Urothelium cell line (cell line): ENCODE measurements at regions not wholly inside any gene's neighbourhood (a gene's known extent, or its start where the extent isn't known, plus 50 kb on each side); places are given as distances from the start of the nearest gene placed in this dataset.
"Not testable (repeated sequence)": the region's sequence is repeated elsewhere in the genome, so short reads cannot be mapped to it uniquely, and the experiment has no call there.

ENCODE experiments used
- DNase-seq: peaks from one replicate; pipeline ENCODE4 v3.0.0; 2011; ENCODE audit warnings: low spot score, mixed read lengths
- FAIRE-seq: peaks from 2 replicates; lab custom pipeline; 2011; peaks lifted over from hg19 to GRCh38; lab: Jason Lieb, UNC

DNA sequence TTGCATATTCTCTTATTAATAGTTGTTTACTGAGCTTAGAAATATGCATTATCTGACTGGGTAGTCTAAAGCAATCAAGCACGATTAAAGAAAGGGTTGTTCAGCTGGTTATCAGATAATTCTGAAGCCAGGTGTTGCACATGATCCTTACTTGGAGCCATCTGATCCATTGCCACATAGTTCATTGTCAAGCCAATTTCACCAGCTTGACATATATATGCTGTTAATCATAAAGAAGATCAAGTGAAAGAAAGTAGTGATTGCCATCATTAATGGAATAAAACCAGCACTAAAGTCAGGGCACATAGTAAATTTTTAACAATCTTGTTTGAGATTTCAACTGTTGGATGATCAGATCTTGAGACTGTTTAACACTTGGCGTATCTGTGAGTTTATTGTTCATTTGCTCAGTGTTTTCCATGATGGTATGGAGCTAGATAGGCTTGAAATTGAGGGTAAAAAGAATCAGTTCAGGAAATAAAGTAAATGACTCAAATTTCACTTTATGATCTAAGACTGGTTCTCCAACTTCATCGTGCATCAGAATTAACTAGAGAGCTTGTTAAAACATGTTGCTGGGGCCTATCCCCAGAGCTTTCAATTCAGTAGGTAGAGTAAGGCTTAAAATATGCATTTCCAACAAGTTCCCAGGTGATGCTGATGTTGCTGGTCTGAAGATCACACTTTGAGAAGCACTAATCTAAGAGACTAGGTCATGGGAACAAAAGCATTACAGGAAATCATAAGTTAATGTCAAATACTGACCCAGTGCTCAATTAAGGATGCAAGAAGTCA is 539.6 kb downstream of the SATB2 start:
- DNase-seq (no peak), FAIRE-seq (no peak)

DNA sequence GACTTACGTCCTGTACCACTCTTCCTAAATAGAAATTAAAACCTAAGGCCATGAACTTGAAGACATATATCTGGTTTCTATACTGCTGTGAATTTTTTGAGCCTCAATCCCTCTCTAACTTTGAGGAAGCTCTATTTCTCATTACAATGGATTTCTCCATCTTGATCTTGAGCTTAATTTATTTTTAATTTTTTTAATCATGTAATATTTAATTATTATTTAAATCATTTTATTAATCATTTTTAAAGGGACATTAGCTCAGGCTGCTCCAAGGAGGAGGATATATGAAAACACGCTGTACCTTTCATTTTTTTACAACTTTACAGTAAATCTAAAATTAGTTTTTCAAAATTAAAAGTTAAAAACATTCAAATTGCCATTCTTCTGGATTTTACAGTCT is 540.5 kb downstream of the SATB2 start:
- FAIRE-seq: no peak
- DNase-seq: no peak

DNA sequence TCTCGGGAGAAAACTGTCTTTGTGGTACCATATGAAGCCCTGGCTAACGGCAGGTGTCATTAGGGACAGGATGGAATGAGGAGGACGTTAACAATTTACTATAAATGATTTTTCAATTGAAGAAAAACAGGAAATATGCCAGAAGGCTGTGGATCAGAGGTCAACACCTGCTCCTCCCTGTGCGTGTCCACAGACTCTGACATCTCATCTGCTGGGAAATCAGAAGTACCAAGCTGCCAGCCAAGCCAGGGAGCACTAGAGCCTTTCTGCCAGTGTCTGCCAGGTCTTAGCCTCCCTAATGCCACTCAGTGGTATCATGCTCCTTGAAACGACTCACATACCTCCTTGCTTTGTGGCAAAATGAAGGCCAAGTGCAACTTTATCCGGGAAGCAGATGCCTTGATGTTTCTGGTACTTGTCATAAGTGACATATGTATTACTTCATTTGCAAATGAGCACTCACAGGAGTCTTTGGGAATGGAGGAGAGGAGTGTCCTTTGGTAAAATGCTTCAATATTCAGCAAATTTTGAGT is 541.1 kb downstream of the SATB2 start:
- FAIRE-seq: no peak
- no peak for DNase-seq

DNA sequence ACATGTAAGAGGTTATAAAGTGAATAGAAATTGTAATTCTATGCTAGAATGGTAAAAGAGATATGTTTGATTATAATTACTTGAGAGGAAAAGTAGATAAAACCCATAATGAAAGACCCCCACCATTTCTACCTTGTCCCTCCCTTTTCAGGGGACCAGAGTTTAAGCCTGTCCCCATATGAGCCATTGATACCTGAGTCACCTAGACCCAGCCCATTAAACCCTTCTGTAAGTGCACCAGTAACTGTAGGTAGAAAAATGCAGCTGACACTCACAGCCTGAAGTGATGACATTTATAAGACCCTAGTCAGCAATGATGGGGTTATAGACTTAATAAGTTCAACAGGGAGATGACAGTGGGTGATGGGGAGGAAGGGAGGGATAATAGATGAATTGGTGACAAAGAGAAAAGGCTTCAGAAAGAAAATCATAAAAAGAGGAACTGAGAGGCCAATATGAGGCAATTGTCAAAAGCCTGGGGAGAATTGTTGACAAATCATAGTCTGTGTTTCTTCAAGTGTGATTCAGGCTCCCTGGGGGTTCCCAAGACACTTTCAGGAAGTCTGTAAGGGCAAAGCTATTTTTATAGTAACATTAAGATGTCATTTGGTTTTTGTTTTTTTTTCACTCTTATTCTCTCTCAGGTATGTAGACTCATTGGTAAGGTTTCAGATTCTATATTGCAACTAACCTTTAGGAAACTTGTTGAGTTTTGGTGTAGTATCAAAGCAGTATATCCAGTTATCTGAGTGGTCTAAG is 544.2 kb downstream of the SATB2 start:
- DNase-seq (no peak), FAIRE-seq (no peak)

DNA sequence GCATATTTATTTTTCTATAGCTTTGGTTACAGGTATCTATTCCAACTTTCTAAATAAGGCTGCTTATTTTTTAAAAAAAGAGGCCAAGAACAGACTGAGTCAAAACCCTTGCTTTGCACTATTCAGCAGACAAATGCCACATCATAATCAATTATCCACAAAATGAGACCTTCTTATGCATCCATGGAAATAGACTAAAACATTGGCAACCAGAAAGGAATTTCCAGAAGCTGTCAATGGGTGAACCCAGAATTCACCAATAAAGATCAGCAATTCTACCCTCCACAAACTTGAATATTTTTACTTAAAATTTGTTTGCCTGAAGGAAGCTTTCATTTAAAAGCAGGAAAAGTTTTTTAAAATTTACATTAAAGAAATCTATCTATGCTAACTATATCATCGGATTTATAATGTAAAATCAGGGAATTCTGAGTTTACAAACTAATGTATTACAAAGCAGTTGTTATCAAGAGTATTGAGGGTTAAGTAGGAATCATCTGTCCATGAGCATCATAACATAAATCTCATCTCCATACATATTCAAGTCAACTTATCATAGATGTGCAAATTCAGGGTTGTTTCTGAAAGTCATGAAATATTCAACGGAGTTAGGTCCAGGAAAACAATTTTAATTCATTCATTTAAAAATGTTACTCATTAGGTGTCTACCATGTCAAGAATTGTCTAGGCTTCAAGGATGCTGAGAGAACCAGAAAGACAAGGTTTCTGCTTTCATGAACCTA is 548.0 kb downstream of the SATB2 start:
- FAIRE-seq: no peak
- no peak for DNase-seq

DNA sequence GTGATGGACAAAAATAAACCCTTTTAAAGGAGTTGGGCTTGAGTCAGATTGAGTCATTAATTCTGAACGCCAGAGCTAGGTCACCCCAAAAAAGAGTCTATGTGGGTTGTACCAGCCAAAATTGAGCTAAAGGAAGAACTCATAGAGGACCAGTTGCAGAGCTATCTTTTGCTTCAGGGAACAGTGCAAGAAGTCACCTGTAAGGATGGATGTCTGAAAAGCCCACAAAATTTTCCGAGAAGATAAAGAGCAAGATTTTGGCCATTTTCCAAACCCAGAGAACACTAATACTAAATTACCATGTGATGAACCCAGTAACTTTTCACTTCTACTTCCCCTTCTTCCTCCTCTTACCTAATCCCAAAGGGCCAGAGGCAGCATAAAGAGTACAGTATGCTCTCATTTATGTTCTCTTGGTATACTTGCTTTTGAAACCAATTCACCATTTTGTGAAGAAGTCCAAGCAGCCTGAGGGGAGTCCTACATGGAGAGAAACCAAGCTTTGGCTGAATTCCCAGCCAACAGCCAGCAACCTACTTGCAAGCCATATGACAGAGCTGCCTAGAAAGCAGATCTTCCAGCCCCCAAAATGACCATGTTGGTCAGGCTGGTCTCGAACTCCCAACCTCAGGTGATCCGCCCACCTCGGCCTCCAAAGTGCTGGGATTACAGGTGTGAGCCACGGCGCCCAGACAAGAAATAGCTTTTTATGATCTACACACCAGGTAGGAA is 551.7 kb downstream of the SATB2 start:
- FAIRE-seq: no peak
- DNase-seq: no peak

DNA sequence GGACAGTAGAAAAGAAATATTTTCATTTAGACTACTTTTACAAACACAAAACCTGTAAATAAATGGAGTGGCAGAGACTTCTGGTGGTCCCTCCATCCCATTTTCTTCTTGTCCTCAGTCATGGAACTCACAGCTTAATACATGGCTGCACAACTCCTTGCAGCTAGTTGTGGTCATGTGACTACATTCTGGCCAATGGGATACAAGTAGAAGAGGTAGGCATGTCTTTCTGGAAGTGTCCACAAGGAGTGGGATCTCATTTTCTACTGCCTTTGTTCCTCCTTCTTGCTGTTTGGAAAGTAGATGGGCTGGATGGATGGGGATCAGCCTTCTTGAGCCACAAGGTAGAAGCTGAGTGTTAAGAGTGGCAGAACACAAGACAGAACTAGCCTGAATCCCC is 555.8 kb downstream of the SATB2 start:
- FAIRE-seq: no peak
- no peak for DNase-seq

DNA sequence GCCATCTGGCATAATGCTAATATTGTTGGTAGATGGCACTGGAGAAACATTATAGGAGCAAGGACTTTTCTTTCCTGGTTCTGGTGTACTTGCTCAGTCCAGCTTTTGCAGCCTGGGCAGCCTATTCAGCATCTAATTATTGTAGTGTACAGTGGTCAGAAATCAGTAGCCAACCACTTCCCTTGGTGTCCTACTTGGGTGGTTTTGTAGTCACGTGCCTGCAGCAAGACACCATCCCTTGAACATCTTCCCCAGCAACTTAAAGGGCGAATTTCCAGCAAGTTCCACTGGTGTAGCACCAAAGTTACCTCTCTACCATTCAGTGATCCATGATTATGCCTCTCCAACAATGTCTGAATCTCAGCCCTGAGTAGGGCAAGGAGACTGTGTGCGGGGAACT is 557.6 kb downstream of the SATB2 start:
- no peak for FAIRE-seq
- DNase-seq: no peak

DNA sequence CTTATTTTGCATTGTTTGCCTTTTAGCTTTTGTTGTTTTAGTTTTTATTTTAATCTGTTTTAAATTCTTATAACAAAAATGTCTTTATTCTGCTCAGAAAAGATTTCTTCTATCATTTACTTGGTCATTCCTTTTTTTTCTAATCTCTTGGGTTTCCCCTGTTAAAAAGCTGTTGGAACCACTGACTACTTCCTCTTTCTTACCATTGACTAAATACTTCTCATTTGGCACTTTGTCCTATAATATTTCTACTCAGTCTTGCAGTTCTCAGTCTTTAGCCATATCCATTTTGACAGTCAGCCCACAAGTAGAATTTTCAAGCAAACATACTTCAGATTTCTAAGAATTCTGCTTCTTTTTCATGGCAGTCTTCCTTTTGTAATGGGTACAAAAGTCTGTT is 567.2 kb downstream of the SATB2 start:
- no peak for DNase-seq
- FAIRE-seq: no peak

DNA sequence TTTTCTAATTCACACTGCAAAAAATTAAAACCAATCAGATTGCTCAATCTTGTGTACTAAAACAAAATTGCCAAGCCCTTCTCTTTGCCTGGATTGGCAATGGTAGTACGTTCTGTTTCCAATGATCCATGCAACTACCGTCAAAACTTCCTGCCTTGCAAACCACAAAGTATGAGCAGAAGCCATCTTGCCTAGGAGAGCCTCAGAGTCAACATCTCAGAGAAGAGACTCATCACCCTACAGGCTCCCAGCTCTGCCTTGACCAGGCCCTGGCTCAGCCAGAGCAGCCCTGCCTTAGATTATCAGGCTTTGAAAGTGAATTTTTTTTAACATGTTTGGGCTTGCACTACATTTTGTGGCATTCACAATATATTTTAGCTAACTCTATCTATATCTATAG is 574.1 kb downstream of the SATB2 start:
- no peak for DNase-seq
- FAIRE-seq: no peak

DNA sequence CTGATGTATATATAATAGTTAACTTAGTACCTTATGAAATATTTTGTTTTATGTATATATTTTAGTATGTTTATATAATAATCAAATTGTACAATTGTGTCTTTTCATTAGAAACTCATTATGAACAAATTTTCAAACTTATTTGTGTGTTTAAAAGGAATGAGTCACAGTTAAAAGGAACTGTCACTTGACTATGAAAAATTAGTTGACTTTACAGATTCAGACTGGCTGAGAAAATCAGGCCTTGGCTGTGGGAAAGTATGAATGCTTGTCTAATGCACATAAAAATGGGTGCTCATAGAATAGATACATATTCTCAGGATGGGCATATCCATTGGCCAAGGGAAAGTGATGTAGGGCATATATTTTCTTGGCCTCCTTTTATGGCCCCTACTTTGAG is 576.8 kb downstream of the SATB2 start:
- DNase-seq (no peak), FAIRE-seq (no peak)

DNA sequence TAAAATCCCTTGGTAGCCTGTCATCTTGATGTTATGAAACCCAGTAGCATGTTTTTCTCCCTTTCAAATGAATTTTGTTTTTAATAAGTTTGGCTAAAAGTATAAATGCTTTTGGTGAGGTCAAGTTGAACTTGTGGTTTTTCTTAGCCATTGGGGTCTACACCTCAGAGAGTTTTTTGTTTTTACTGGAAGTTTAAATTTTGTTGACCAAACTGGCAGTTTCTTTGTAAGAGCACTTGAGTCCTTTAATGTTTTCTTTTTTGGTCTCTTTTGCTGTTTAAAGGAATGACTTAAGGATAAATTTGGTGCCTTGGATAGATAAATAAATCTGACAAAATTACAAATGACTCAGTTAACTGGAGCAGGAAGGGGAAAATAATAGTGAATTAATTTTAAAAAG is 577.3 kb downstream of the SATB2 start:
- DNase-seq (no peak), FAIRE-seq (no peak)

DNA sequence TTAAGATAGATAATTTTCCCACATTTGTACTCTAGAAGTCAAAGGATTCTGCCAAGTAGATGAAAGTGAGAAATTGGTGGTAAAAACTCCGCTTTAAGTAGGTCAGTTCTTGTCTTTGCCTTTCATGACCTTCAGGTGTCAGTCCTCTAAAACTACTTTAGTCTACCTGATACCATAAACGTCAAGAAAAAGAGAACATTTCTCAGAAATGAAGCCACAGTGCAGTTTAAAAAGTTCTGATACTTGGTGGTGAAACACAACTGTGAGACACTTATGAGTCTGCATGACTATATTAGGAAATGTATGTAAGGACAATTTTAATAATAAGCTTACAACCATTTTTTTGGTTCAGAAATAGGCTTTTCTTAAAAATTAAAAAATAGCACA is 583.3 kb downstream of the SATB2 start:
- FAIRE-seq: no peak
- DNase-seq: no peak

DNA sequence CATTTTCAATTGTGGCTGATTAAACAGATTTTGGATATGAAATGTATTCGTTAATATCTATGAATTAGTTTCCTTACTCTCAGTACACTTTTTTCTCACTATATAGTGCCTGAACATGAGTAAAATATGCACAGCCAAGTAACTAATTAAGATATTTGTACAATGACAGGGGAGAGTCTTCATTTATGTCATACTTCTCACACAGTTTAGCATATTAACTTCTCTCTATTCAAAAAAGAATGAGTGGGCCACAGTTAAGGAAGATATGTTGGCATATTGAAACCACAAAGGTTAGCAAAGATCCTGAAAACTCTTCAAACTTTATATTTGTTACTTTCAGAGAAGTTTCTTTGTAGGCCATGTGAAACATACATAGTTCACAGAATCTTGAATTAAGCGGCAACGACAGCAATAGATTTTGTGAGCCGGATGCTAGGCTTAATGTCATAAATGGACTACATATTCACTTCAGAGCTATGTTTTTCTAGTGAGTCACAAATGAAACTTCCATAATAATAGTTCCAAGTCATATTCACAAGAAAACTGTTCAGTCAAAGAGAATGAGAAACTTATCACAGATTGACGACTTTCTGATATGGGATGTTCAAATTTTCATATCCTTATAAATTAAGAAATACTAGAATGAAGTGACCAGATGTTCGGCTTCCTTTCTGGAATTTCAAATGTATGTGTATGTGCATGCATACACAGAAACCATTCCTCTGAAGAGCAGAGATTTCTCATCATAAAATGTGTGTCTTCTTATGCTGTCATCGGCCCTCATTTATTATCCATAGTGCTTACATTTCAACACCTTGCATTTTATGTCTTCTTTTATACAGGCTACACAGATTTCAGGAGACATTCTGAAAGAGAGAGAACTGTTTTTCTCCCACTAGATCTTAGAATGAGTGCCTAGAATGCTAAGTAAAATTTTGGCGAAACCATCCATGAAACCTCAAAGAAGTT is 584.0 kb downstream of the SATB2 start:
- FAIRE-seq (no peak), DNase-seq (no peak)

DNA sequence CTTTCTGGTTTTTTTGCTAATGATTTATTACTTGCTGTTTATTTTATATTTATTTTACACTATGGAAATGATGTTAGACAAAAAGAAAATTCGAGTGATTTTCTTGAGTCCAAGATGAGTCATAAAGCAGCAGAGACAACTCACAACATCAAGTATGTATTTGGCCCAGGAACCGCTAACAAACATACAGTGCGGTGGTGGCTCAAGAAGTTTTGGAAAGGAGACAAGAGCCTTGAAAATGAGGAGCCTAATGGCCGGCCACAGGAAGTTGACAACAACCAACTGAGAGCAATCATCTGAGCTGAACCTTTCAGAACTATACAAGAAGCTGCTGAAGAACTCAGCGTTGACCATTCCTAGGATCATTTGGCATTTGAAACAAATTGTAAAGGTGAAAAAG is 594.1 kb downstream of the SATB2 start:
- FAIRE-seq: no peak
- no peak for DNase-seq

DNA sequence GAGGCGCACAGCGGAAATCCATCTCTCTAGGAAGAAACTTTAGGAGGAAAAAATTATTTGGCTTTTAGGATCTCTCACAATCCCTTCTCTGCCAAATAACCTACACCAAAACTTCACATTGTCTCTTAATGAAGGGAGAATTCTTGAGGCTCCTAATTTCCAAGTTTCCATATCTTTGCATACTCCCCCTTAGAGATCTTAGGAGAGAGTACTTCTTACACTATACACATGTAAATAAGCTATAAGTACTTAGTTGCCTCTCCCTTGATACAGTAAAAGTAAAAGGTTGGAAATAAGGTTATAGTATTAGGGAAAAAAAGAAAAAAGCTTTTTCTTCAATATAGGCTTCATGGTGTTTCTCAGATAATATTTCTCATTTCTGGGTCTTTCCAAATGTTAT is 596.7 kb downstream of the SATB2 start:
- FAIRE-seq: no peak

DNA sequence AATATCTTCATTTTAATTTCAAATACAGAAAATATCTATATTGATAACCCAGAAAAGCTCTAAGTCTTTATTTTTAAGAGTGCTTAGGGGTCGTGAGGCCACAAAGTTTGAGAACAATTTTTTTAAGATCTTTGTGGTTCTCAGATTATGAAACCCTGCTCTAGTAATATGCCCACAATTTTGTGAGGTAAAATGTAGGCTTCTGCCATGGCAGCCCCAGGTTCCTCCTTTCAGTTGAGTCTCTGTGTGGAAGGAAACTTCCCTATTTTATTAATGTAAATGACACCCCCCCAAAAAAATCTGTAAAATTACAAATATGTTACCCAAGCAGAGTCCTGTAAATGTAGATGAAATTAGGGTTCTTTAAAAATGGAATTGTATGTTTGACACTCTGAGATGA is 600.5 kb downstream of the SATB2 start:
- DNase-seq (no peak), FAIRE-seq (no peak)

More for the DNA sequence above, 596.7 kb downstream of the SATB2 start:
- no peak for DNase-seq

DNA sequence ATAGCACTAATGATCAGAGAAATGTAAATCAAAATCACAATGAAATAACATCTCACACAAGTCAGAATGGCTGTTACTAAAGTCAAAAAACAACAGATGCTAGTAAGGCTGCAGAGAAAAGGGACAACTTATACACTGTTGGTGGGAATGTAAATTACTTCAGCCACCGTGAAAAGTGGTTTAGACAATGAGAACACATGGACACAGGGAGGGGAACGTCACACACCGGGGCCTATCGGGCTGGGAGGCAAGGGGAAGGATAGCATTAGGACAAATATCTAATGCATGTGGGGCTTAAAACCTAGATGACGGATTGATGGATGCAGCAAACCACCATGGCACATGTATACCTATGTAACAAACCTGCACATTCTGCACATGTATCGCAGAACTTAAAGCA is 602.0 kb downstream of the SATB2 start:
- not testable (repeated sequence) for FAIRE-seq, DNase-seq

DNA sequence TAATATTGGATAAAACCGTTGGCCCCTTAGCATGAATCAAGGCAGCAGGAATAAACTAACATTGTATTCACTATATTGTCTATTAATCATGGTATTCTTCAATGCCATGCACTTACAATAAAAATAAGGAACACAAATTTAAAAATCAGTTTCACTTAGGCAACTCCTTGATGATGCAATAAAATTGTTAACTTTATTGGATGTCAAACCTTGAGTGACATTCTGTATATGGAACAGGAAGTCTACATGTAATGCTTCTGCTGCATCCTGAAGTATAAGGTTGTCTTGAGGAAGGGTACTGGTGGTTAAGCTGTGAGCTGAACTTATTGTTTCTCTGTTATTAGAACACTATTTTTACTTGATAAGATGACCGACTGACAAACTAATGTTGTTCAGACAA is 605.5 kb downstream of the SATB2 start:
- FAIRE-seq (no peak), DNase-seq (no peak)

DNA sequence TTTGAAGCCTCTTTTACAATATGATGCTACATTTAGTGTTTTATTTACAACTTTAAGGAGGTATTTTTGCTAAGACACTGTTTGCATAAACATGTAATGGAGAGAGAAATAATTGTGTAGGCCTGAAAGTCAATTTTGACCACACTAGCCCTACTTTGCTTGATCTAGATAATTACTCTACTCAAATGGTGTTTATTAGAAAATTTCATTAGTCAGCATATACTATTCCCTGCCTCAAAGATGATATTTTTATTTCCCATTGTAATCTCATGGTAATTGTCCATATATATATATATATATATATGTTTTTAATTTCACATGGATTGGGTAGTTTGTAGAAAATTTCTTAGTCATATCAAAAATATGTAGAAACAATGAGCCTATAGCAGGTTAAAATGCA is 632.2 kb downstream of the SATB2 start:
- DNase-seq (no peak), FAIRE-seq (no peak)
